ENCODE measurements at regions not wholly inside any gene's neighbourhood (a gene's known extent, or its start where the extent isn't known, plus 50 kb on each side); places are given as distances from the start of the nearest gene placed in this dataset.

- no peak overlapping the region for H3K27ac Mint-ChIP-seq
- no peaks in the 10 kb centered on the region for H3K36me3 Mint-ChIP-seq
- peaks cover 14% of the 10 kb centered on the region for H3K27me3 Mint-ChIP-seq
- no peaks in the 10 kb centered on the region for H3K9me3 Mint-ChIP-seq (ENCODE audit: low read depth)
- no peaks in the 10 kb centered on the region for H3K4me1 Mint-ChIP-seq (ENCODE audit: low read depth)
- H3K4me3 Mint-ChIP-seq: no peak overlapping the region
These were observed 297.3 kb downstream of the ASMT start for GRCh38 chrX:1912193-1912592.

- Mint-ChIP-seq H3K36me3 (no peaks in the 10 kb centered on the region), H3K4me3 (no peak overlapping the region), H3K9me3 (ENCODE audit: low read depth) (no peaks in the 10 kb centered on the region), H3K27ac (no peak overlapping the region), H3K27me3 (peaks cover 10% of the 10 kb centered on the region), H3K4me1 (ENCODE audit: low read depth) (no peaks in the 10 kb centered on the region)
These were observed 299.9 kb downstream of the ASMT start for GRCh38 chrX:1914606-1915365.

- no peaks in the 10 kb centered on the region for H3K4me1 Mint-ChIP-seq (ENCODE audit: low read depth)
- H3K27ac Mint-ChIP-seq: no peak overlapping the region
- no peaks in the 10 kb centered on the region for H3K9me3 Mint-ChIP-seq (ENCODE audit: low read depth)
- no peak overlapping the region for H3K4me3 Mint-ChIP-seq
- H3K36me3 Mint-ChIP-seq: no peaks in the 10 kb centered on the region
- H3K27me3 Mint-ChIP-seq: peaks cover 3% of the 10 kb centered on the region
These were observed 303.9 kb downstream of the ASMT start for GRCh38 chrX:1918780-1919179.

- no peaks in the 10 kb centered on the region for H3K36me3 Mint-ChIP-seq
- H3K27ac Mint-ChIP-seq: no peak overlapping the region
- H3K4me3 Mint-ChIP-seq: no peak overlapping the region
- no peaks in the 10 kb centered on the region for H3K9me3 Mint-ChIP-seq (ENCODE audit: low read depth)
- peaks cover 5% of the 10 kb centered on the region for H3K4me1 Mint-ChIP-seq (ENCODE audit: low read depth)
- H3K27me3 Mint-ChIP-seq: peaks cover 10% of the 10 kb centered on the region
These were observed 310.2 kb downstream of the ASMT start for GRCh38 chrX:1925053-1925481.

GRCh38 chrX:1928805-1929204 lies 313.9 kb downstream of the ASMT start:
- Mint-ChIP-seq H3K27ac (no peak overlapping the region), H3K27me3 (peaks cover 9% of the 10 kb centered on the region), H3K4me1 (ENCODE audit: low read depth) (peaks cover 5% of the 10 kb centered on the region), H3K9me3 (ENCODE audit: low read depth) (no peaks in the 10 kb centered on the region), H3K36me3 (no peaks in the 10 kb centered on the region), H3K4me3 (no peak overlapping the region)

- Mint-ChIP-seq H3K9me3 (ENCODE audit: low read depth) (no peaks in the 10 kb centered on the region), H3K4me3 (no peak overlapping the region), H3K36me3 (no peaks in the 10 kb centered on the region), H3K27ac (no peak overlapping the region), H3K27me3 (peaks cover 5% of the 10 kb centered on the region), H3K4me1 (ENCODE audit: low read depth) (no peaks in the 10 kb centered on the region)
These were observed 317.4 kb downstream of the ASMT start for GRCh38 chrX:1932231-1932630.

GRCh38 chrX:1933964-1934363 lies 319.1 kb downstream of the ASMT start:
- no peaks in the 10 kb centered on the region for H3K36me3 Mint-ChIP-seq
- no peak overlapping the region for H3K4me3 Mint-ChIP-seq
- peaks cover 2% of the 10 kb centered on the region for H3K4me1 Mint-ChIP-seq (ENCODE audit: low read depth)
- H3K9me3 Mint-ChIP-seq (ENCODE audit: low read depth): no peaks in the 10 kb centered on the region
- no peak overlapping the region for H3K27ac Mint-ChIP-seq
- H3K27me3 Mint-ChIP-seq: peaks cover 3% of the 10 kb centered on the region

GRCh38 chrX:1935805-1936204 lies 320.9 kb downstream of the ASMT start:
- H3K27me3 Mint-ChIP-seq: peaks cover 4% of the 10 kb centered on the region
- H3K9me3 Mint-ChIP-seq (ENCODE audit: low read depth): no peaks in the 10 kb centered on the region
- H3K4me3 Mint-ChIP-seq: no peak overlapping the region
- H3K4me1 Mint-ChIP-seq (ENCODE audit: low read depth): peaks cover 2% of the 10 kb centered on the region
- H3K36me3 Mint-ChIP-seq: peaks cover 2% of the 10 kb centered on the region
- no peak overlapping the region for H3K27ac Mint-ChIP-seq

- H3K9me3 Mint-ChIP-seq (ENCODE audit: low read depth): no peaks in the 10 kb centered on the region
- peaks cover 2% of the 10 kb centered on the region for H3K4me1 Mint-ChIP-seq (ENCODE audit: low read depth)
- peaks cover 2% of the 10 kb centered on the region for H3K27me3 Mint-ChIP-seq
- H3K4me3 Mint-ChIP-seq: no peak overlapping the region
- H3K36me3 Mint-ChIP-seq: peaks cover 2% of the 10 kb centered on the region
- no peak overlapping the region for H3K27ac Mint-ChIP-seq
These were observed 323.3 kb downstream of the ASMT start for GRCh38 chrX:1938190-1938589.

GRCh38 chrX:1941321-1941720 lies 326.5 kb downstream of the ASMT start:
- Mint-ChIP-seq H3K4me1 (ENCODE audit: low read depth) (peaks cover 2% of the 10 kb centered on the region), H3K4me3 (no peak overlapping the region), H3K9me3 (ENCODE audit: low read depth) (no peaks in the 10 kb centered on the region), H3K27me3 (peaks cover 2% of the 10 kb centered on the region), H3K36me3 (peaks cover 2% of the 10 kb centered on the region), H3K27ac (no peak overlapping the region)

GRCh38 chrX:1945879-1946278 lies 331.0 kb downstream of the ASMT start:
- no peaks in the 10 kb centered on the region for H3K27me3 Mint-ChIP-seq
- no peaks in the 10 kb centered on the region for H3K36me3 Mint-ChIP-seq
- no peak overlapping the region for H3K27ac Mint-ChIP-seq
- no peak overlapping the region for H3K4me3 Mint-ChIP-seq
- H3K4me1 Mint-ChIP-seq (ENCODE audit: low read depth): no peaks in the 10 kb centered on the region
- no peaks in the 10 kb centered on the region for H3K9me3 Mint-ChIP-seq (ENCODE audit: low read depth)

GRCh38 chrX:1946974-1947373 lies 332.1 kb downstream of the ASMT start:
- H3K27me3 Mint-ChIP-seq: no peaks in the 10 kb centered on the region
- no peak overlapping the region for H3K27ac Mint-ChIP-seq
- H3K36me3 Mint-ChIP-seq: no peaks in the 10 kb centered on the region
- H3K9me3 Mint-ChIP-seq (ENCODE audit: low read depth): no peaks in the 10 kb centered on the region
- H3K4me3 Mint-ChIP-seq: no peak overlapping the region
- H3K4me1 Mint-ChIP-seq (ENCODE audit: low read depth): no peaks in the 10 kb centered on the region

Data from activated naive CD8-positive, alpha-beta T cell (primary cell).